ENCODE measurements at regions not wholly inside any gene's neighbourhood (a gene's known extent, or its start where the extent isn't known, plus 50 kb on each side); places are given as distances from the start of the nearest gene placed in this dataset.

DNA sequence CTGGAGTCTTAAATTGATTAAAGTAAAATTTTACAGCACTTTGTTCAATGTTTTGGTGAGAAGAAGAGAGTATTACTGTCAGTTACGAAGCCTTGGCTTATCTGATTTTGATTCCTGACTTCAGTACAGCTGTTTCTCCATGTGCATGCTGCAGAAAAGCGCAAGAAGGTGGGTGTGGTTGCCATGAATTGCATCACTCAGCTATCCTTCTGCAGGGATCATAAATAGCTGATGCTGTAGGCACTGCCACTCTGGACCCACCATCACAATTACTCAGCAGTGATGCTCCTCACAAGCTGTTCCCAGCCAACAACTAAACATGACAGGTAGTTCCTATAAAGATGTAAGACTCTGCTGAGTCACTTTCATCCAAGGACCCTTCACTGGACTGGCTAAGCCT lies 321.2 kb downstream of the IRS2 start:
- CTCF ChIA-PET: no interaction called here
- POLR2A ChIA-PET: no interaction called here

GRCh38 chr13:109454167-109454917 lies 332.0 kb downstream of the IRS2 start:
- POLR2A ChIA-PET: no interaction called here
- CTCF ChIA-PET: no interaction called here

GRCh38 chr13:109451726-109452125 lies 334.7 kb downstream of the IRS2 start:
- CTCF ChIA-PET: no interaction called here
- POLR2A ChIA-PET: no interaction called here

DNA sequence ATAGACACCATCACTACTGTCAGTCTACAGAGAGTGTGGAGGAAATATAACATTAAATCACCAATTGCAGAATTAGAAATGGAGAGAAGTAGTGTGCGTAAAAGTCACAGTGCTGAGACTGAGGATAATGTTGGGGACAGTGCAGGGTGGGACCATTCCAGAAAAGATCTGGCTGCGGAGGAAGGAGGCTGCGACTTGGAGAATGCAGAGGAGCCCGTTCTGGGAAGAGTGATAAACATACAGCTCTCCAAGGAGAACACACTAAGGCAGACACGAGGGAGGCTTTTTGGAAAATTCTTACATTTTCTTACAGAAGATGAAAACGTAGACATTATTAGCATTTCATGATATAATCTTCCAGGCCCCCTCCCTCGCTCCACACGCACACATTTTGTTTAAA lies 337.8 kb downstream of the IRS2 start:
- ChIA-PET CTCF (no interaction called here), POLR2A (no interaction called here)

GRCh38 chr13:109447667-109448066 lies 338.7 kb downstream of the IRS2 start:
- POLR2A ChIA-PET: no interaction called here
- CTCF ChIA-PET: no interaction called here

DNA sequence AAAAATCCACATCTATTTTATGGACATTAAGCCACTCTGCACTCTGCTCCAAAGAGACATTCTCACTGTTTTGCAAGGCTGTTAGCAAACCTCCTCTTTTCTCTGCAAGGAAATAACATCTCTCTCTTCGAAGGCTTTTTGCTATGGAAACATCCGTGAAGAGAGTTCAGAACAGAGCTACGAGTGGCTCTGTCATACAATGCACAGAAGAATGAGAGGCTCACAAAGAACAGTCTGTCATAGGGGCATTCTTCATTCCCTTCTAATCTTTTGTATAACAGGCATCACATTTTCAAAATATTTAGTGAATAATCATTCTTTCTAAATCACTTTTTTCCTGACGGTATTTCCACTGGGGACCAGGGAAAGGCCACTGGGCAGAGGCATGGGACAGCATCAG lies 346.1 kb downstream of the IRS2 start:
- ChIA-PET POLR2A (no interaction called here), CTCF (no interaction called here)

DNA sequence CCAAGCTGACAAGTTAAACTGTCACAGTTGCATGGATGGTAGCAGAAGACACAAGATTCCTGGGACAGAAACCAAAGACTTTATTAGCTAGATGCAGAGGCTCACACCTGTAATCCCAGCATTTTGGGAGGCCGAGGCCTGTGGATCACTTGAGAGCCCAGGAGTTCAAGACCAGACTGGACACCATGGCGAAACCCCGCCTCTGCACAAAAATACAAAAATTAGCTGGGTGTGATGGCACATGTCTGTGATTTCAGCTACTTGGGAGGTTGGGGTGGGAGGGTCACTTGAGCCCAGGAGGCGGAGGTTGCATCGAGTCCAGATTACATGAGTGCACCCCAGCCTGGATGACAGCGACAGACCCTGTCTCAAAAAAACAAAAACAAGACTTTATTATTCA lies 346.6 kb downstream of the IRS2 start:
- POLR2A ChIA-PET: no interaction called here
- CTCF ChIA-PET: no interaction called here

- CTCF ChIA-PET: no interaction called here
- POLR2A ChIA-PET: no interaction called here
Measured at GRCh38 chr13:109436841-109437240, 349.5 kb downstream of the IRS2 start.

DNA sequence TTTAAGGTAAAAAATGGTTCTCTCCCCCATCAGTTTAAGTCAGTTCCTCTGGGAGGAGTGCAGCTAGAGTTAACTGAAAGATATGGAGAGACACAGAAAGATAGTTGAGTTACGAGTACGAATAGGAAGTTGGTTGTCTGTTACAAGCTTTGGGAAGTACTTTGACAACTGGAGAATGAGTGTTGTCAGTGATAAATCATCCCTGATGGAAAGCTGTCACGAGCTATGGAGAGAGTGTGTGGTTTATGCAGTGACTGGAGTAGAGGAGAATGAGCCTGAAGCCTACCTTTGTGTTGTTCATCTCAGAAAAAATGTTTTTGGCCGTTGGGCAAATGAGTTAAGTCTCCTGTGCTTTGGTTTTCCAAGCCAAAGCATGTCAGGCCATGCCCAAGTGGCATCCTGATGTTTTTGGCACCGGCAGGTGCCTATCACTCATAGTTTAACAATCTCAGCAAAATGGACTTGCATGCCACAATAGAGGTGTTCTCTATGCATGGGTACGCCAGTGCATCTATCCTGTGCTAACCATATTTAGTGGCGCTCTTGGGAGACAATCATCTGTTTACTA lies 350.2 kb downstream of the IRS2 start:
- POLR2A ChIA-PET: no interaction called here
- CTCF ChIA-PET: interaction anchor here (0.5 kb wide), 1 partner anchor 450 kb away, joined by 5 read pairs; no protein-coding TSS in a partner anchor

DNA sequence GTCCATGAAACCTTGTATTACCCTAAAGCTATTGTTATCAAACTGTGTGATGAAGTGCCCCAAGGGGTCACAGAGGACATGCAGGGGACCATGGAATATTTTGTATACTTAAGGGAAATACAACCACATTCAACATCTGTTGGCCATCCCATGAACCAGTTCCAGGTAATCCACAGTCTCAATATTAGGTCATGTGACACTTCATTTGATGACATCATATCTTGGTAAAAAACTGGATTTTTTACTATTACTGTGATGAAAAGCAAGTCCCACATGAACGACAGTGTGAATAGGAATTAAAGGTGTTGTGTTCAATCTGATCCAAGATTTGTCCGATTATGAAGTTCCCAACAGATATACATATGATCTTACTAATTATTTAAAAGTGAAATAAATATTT lies 355.2 kb downstream of the IRS2 start:
- ChIA-PET POLR2A (no interaction called here), CTCF (no interaction called here)

- ChIA-PET POLR2A (no interaction called here), CTCF (no interaction called here)
Measured at GRCh38 chr13:109428146-109428545, 358.2 kb downstream of the IRS2 start.

- CTCF ChIA-PET: no interaction called here
Measured at GRCh38 chr13:109427695-109428094, 358.7 kb downstream of the IRS2 start.

GRCh38 chr13:109427148-109427547 lies 359.2 kb downstream of the IRS2 start:
- ChIA-PET POLR2A (no interaction called here), CTCF (no interaction called here)

More at GRCh38 chr13:109427695-109428094, 358.7 kb downstream of the IRS2 start:
- POLR2A ChIA-PET: no interaction called here

GRCh38 chr13:109426690-109426990 lies 359.7 kb downstream of the IRS2 start:
- CTCF ChIA-PET: no interaction called here
- POLR2A ChIA-PET: no interaction called here

- ChIA-PET CTCF (no interaction called here), POLR2A (no interaction called here)
Measured at GRCh38 chr13:109425821-109426689, 360.3 kb downstream of the IRS2 start.

GRCh38 chr13:109422161-109422560 lies 364.2 kb downstream of the IRS2 start:
- CTCF ChIA-PET: no interaction called here
- POLR2A ChIA-PET: no interaction called here

DNA sequence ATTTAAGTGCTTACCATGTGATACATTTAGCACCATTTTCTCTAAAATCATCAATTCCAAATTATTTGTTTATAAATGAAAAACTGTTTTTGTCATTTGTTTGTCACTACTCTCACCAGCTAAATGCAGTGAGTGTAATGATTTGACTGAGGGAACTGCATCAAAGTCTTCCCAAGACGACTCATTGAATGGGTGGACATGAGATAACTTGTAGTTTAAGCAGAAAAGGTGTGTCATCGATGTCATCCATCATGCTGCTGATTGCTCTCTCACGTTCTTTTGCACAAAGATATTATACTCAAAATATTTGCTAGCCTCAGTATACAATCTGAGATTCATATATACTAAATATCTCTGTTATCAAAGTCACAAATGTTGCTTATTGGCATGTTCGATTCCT lies 366.5 kb downstream of the IRS2 start:
- CTCF ChIA-PET: no interaction called here
- POLR2A ChIA-PET: no interaction called here

GRCh38 chr13:109418111-109418510 lies 368.3 kb downstream of the IRS2 start:
- ChIA-PET POLR2A (no interaction called here), CTCF (no interaction called here)

DNA sequence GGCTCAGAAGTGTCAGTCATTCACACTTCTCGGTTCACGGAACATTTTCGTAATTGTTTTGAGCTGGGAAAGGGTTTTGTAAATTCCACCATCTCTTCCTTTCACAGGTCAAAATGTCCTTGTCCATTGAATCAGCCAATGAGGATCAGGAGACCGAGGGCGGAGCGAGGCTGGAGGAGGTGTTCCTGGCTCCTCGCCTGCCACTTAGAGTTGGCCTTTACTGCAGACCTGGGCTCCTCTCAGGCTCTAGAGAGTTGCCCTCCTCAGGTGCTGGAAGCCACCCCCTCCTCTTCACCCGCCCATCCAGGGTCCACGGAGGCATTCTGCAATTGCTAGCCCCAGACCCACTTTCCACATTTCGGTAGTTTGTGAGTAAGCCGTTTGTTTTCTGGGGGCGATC lies 370.4 kb downstream of the IRS2 start:
- POLR2A ChIA-PET: no interaction called here
- CTCF ChIA-PET: no interaction called here

- ChIA-PET CTCF (no interaction called here), POLR2A (no interaction called here)
Measured at GRCh38 chr13:109415057-109415456, 371.3 kb downstream of the IRS2 start.

DNA sequence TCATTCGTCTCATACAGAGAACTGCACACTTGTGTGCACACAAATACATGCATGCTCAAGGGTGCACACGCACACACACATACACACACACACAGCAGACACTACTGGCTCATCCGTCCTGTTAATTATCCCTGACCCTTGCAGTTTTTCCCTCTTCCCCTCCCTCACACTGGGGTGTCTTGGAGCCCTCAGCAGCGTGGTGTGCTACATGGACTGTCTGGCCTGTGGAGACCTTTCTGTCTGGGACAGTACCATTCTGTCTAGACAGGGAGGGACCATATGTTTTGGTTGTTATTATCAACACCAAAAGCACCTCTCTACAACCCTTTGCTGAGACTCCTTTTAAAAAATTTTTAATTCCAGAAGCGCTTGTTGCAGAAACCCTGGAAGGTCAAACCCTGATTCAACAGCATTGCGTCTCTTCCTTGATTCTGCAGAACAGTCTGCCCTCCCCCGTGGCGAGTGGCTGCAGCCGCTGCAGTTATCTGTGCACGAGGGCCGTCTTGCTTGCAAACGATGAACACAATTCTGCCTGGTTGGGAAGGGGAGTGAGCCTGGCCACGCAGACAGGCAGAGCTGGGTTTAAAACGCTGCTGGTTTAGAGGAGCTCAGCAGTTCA lies 374.0 kb downstream of the IRS2 start:
- ChIA-PET CTCF (no interaction called here), POLR2A (no interaction called here)

Measured in activated CD8-positive, alpha-beta memory T cell treated with anti-CD3 and anti-CD28 coated beads for 36 hours (primary cell).